ENCODE measurements at regions not wholly inside any gene's neighbourhood (a gene's known extent, or its start where the extent isn't known, plus 50 kb on each side); places are given as distances from the start of the nearest gene placed in this dataset.

- H3K9me3 ChIP-seq (replicated peaks; ENCODE audit: control insufficient read depth, insufficient read depth, low read length): no peaks in the 10 kb centered on the region
- intact Hi-C loops (cut with micrococcal nuclease; ENCODE audit: unreplicated experiment): no loop called here
- BruUV-seq (replicated peaks): no TSS peak
- RAD21 ChIA-PET (ENCODE audit: unreplicated experiment): no interaction called here
- no peaks in the 10 kb centered on the region for H4K20me1 ChIP-seq (ENCODE audit: control insufficient read depth, insufficient read depth)
- in situ Hi-C loops (cut with MboI): no loop called here
- POLR2A ChIA-PET: no interaction called here
- no peak overlapping the region for H3K4me2 ChIP-seq (ENCODE audit: control insufficient read depth, insufficient read depth)
- no peaks in the 10 kb centered on the region for H3K36me3 ChIP-seq (ENCODE audit: control insufficient read depth in 2 of 2, insufficient read depth in 2 of 2, low read length in 1 of 2)
- WGBS (ENCODE audit: insufficient coverage, insufficient replicate concordance, low lambda C conversion rate, missing lambda C conversion rate): 1% methylated on average over 7 of the region's 7 CpGs
- no peak for TF ChIP-seq ZNF274 (IDR thresholded peaks at IDR 0.05; ENCODE audit: insufficient read depth, insufficient read length)
- TF ChIP-seq KLF5 (IDR thresholded peaks at IDR 0.05; ENCODE audit: partially characterized antibody): no peak
- no peak for TF ChIP-seq BMI1 (IDR thresholded peaks at IDR 0.05; ENCODE audit: borderline replicate concordance)
- TF ChIP-seq STAT3 (IDR thresholded peaks at IDR 0.05; ENCODE audit: low read depth, low read length): no peak
- TF ChIP-seq CHD1 (IDR thresholded peaks at IDR 0.05; ENCODE audit: low read depth, low read length): no peak
- TF ChIP-seq CBX5 (IDR thresholded peaks at IDR 0.05; ENCODE audit: low read depth): no peak
- TF ChIP-seq WRNIP1 (IDR thresholded peaks at IDR 0.05; ENCODE audit: borderline replicate concordance, low read depth, low read length): no peak
- no peak for TF ChIP-seq ZBTB33 (IDR thresholded peaks at IDR 0.05)
- TF ChIP-seq ELK1 (IDR thresholded peaks at IDR 0.05; ENCODE audit: low read depth, low read length): no peak
- CTCF ChIA-PET: no interaction called here
- H3K79me2 ChIP-seq (ENCODE audit: control insufficient read depth, insufficient read depth, low read length): no peaks in the 10 kb centered on the region
- ATAC-seq: no peak
- H3K27me3 ChIP-seq (replicated peaks in 1 of 2; ENCODE audit: control insufficient read depth in 2 of 2, insufficient read depth in 2 of 2, low read length in 1 of 2): peaks cover 0 to 2% of the 10 kb centered on the region in 2 experiments; a peak in 3 of 4 replicates
- FAIRE-seq: no peak
- H3K4me3 ChIP-seq: no peak overlapping the region
- H3K4me1 ChIP-seq (ENCODE audit: control insufficient read depth, insufficient read depth, low read length): no peaks in the 10 kb centered on the region
- no peak overlapping the region for H3K9ac ChIP-seq (ENCODE audit: control insufficient read depth, insufficient read depth, low read length)
- no peak for DNase-seq (ENCODE audit: low read depth, low spot score)
- no peak overlapping the region for H2AFZ ChIP-seq (ENCODE audit: control insufficient read depth, low read depth, low read length)
- SMC1A ChIA-PET (ENCODE audit: uncharacterized antibody, unreplicated experiment): no interaction called here
- no peak overlapping the region for H3K27ac ChIP-seq (ENCODE audit: control insufficient read depth, insufficient read depth)
Measured at GRCh38 chr1:201639391-201639790, 100.5 kb downstream of the NAV1 start.

All from GM12878 (cell line).